Spleen (tissue), 7 donors: ENCODE measurements at regions not wholly inside any gene's neighbourhood (a gene's known extent, or its start where the extent isn't known, plus 50 kb on each side); places are given as distances from the start of the nearest gene placed in this dataset.

Source experiments
- POLR2A ChIP-seq, 3 donors: fragments of 450-650 bp; IDR thresholded peaks; one replicate each; pipeline ENCODE4 v1.5.1; 2017; ENCODE audit warnings: antibody characterized with exemption in 3 of 3, mild to moderate bottlenecking in 1 of 3
- TF ChIP-seq, protein P1 (sequence below), 11 experiments: fragments of 200-600 bp in 7 of 11; fragments of 450-650 bp in 4 of 11; sonication (generic) in 4 of 11; IDR thresholded peaks in 8 of 11; conservative IDR thresholded peaks in 3 of 11; 1 replicate in 7 of 11; 2 replicates in 4 of 11; pipeline versions ENCODE4 v1.4.0 to v1.8.0; 2016 to 2021; ENCODE audit warnings: antibody characterized with exemption in 11 of 11, inconsistent platforms in 4 of 11, mild to moderate bottlenecking in 1 of 11
- donor health status: DM: no; HTN: no; CAD: no; lungs with moderate emphysema.
- donor health status: DM: no; HTN: no; CAD: no.
- donor health status: DM: no; HTN: no; CAD: no.

DNA sequence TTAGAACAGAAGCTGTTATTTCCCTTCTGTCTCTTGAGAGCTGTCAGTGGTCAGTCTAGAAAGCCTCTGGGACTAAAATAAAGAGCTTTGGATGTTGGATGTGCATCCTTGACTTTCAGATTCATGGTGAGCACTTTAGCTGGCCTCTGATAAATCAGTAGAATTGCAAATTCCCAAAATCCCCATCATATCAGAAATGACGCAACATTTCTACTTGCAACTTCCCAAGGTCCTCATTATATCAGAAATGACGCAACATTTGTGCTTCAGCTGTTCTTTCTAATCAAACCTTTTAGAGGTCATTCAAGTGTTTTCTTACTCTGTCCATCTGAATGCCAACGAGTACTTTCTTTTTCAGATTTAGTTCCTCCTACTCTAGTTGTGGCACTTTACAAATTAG, 167.3 kb upstream of the MOCS2 start:
- TF ChIP-seq, protein P1, sequence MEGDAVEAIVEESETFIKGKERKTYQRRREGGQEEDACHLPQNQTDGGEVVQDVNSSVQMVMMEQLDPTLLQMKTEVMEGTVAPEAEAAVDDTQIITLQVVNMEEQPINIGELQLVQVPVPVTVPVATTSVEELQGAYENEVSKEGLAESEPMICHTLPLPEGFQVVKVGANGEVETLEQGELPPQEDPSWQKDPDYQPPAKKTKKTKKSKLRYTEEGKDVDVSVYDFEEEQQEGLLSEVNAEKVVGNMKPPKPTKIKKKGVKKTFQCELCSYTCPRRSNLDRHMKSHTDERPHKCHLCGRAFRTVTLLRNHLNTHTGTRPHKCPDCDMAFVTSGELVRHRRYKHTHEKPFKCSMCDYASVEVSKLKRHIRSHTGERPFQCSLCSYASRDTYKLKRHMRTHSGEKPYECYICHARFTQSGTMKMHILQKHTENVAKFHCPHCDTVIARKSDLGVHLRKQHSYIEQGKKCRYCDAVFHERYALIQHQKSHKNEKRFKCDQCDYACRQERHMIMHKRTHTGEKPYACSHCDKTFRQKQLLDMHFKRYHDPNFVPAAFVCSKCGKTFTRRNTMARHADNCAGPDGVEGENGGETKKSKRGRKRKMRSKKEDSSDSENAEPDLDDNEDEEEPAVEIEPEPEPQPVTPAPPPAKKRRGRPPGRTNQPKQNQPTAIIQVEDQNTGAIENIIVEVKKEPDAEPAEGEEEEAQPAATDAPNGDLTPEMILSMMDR (IDR thresholded peaks at IDR 0.05 in 8 of 11, conservative IDR thresholded peaks at IDR 0.05 in 3 of 11) = no peak
- no peak for TF ChIP-seq POLR2A (IDR thresholded peaks at IDR 0.05)
